DMS79 treated with DMSO at 0.1 percent for 48 hours (cell line): ENCODE measurements at regions not wholly inside any gene's neighbourhood (a gene's known extent, or its start where the extent isn't known, plus 50 kb on each side); places are given as distances from the start of the nearest gene placed in this dataset.

ENCODE experiments used
- DNase-seq: peaks from one replicate; lab custom pipeline; 2025; lab: John Stamatoyannopoulos, UW

DNA sequence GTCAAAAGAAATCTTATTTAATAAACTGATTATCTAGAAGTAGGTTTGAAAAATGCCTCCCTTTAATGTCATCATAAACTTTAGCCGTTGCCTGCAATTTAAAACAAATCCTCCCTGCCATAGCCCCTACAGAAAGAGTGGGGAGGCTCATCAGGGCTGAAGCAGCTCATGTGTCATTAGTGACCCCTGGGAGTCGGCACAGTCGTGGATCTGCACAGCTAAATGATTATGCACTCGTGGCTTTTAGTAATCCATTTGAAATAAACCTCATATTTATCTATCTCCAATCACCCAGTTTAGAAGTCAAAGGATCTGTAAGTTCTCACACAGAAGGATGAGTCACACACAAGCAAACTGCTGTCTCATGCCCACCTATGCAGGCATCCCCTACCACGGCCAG, 277.3 kb downstream of the SS18 start:
- DNase-seq = no peak

DNA sequence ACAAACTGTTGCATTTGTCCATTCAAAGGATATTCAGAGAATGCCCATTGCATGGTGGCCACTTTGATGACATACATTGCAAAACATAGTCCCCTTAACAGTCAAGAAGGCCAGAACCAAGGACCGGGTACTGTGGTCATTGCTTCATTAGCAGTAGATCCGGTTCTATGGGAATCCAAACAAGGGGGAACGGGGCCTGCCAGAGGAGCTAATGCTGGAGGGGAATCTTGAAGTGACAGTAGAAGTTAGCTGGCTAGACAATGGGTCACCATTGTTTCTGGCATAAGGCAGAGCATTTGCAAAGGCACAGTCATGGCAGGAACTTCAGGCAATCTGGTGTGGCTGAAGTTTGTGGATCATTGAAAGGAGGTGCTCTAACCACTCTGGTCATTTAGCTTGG, 279.7 kb downstream of the SS18 start:
- no peak for DNase-seq

- no peak for DNase-seq
Observed at GRCh38 chr18:25805939-25806338, 284.5 kb downstream of the SS18 start.

DNA sequence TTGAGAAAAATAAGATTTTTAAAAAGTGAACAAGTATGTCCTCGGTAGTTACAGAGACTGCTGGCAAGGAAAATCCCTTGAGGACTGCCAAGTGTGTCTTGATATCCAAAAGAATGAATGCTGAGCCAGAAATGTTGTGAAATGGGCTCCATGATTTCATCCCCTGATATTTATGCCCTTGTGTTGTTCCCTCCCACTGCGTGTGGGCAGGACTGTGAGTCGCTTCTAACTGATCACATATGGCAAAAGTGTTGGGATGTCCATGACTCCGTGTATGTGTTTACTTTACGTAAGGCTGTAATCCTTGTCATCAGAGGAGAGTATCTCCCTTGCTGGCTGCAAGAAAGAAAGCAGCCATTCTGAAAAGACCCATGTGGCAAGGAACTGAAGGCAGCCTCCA, 285.1 kb downstream of the SS18 start:
- no peak for DNase-seq

DNA sequence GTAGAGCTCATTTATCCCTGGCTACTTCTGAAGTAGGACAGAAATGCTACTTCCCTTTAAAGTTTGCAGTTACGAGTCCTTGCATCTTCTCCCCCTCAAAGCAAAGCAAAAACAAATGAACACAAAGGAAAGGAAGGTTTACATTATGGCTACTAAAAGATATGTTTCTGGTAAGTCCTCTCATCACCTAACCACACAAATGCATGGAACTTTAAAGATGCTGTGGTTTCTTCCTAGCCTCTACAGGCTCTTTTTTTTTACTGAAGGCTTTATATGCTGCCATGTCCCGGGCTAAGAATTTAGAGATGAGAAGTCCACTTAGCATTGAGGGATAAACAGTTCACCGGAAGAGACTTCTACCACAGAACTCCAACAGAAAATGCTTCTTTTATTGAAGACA, 291.2 kb downstream of the SS18 start:
- no peak for DNase-seq

DNA sequence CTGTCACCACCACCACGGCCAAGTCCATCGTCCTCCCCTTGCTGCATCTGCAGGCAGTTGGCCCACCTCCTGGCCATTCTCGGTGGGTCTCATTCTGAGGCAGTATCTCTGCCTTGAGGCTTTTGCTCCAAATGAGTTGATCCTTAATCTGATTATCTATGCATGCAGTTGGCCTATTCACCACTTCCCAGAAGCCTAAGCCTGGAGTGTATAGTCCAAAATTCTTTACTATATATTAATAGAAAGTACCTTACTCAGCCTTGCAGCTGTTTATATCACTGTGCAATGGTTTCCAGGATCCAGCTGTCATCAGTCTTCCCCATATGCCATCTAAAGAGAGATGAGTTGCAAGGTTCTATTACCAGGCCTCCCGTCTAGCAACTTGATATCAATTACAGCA, 292.4 kb downstream of the SS18 start:
- DNase-seq = no peak

GRCh38 chr18:25795213-25795612, 295.2 kb downstream of the SS18 start:
- DNase-seq = no peak

- DNase-seq = no peak
Observed at GRCh38 chr18:25787276-25787675, 303.1 kb downstream of the SS18 start.

GRCh38 chr18:25786758-25787157, 303.7 kb downstream of the SS18 start:
- DNase-seq = no peak

DNA sequence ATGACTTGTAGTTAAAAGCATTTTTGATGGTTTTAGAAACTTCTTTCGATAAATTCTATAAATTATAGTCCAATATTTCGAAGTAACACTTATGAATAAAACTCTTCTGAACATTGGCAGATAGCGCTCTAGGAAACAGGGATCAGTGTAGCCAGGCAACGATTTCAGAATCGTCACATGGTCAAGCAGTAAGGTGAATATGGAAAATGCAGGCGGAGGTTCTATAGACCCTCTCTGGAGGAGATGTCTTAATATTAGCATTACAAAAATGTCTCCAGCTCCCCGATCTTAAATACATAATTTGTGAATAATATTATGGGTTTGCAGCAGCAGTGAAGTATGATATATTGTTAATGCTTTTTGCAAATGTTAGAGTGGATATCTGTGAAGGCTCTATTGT, 310.3 kb downstream of the SS18 start:
- DNase-seq = no peak

GRCh38 chr18:25771796-25772195, 318.6 kb downstream of the SS18 start:
- DNase-seq = no peak

GRCh38 chr18:25764777-25765176, 325.6 kb downstream of the SS18 start:
- no peak for DNase-seq

DNA sequence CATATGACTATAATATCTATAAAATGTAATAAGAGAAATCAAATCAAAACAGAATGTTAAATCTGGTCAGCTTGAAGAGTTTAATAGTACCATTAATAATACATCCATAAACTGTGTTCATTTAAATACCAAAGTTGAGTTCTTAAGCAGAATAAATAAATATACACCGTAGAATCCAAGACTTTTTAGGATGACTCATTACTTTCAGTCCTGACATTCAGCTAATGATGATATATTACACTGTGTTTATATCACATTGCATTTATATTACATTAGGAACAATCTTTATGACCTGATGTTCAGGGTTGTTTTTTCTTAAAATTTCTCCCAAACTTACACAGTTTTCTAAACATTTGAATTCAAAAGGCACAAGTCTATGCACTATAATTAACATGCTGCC, 331.3 kb downstream of the SS18 start:
- DNase-seq = no peak

DNA sequence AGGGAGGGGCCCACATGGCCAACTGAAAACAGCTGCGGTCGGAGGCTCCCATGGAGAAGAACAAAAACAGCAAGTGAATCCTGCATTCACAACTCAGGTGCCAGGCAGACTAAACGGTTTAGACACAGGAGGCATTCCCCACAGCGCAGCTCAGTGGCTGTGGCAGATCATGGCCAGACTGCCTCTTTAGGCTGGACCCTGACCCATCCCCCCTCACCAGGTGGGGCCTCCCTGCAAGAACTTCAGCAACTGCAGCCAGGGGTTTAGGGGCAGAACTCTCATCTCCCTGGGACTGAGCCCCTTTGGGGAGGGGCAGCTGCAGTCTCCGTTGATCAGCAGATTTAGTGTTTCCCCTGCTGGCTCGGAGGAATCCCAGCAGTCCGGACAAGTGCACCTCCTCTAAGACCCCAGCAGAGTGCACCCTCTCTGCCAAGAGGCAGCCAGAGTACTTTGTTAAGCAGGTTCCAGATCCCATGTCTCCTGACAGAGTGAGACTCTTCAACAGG, 346.7 kb downstream of the SS18 start:
- DNase-seq = no peak

GRCh38 chr18:25739376-25739775, 351.0 kb downstream of the SS18 start:
- no peak for DNase-seq

DNA sequence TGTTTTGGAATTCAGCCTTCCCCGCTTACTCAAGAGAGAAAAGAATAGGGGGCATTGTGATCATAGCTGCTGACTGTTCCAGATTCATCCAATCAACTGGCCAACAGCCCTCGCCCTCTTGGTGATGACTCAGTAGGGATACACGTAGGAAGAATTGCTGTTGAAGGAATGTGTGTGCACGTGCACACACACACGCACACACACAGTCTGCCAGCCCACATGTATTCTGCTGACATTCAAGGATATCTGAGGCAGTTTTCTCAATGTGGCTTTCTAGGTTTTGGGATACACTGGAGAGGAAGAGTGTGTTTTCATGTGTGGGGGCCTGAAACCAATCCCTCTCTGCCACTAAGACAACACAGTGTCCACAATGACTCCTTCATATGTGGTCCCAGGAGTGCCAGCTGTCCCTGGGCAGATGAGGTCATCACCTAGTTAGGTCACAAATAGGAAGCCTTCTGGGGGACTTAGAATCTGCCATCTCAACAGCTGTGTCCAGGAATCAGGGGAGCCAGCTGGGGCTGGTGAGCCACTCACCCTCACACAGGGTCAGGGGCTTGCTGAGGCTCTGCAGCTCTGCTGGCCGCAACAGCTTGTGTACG, 352.6 kb downstream of the SS18 start:
- no peak for DNase-seq

GRCh38 chr18:25736516-25736915, 353.9 kb downstream of the SS18 start:
- DNase-seq = no peak

DNA sequence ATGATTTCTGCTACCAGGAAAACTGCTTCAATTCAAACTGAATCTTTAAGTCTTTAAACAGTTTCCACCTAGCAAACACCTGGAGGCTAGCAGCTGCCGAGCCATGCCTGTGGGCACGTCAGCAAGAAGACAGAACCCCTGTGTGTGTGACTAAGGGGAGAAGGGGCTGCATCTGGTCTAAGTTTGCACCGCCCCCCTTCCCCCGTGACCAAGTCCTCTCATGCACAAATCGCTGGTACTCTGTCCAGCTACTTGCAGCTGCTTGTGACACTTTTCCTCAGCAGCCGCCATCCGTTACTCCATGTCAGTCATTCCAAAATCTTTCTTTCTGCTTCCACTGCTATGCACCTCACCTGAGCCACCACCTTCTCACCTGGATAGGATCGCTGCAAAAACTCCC, 355.0 kb downstream of the SS18 start:
- no peak for DNase-seq

DNA sequence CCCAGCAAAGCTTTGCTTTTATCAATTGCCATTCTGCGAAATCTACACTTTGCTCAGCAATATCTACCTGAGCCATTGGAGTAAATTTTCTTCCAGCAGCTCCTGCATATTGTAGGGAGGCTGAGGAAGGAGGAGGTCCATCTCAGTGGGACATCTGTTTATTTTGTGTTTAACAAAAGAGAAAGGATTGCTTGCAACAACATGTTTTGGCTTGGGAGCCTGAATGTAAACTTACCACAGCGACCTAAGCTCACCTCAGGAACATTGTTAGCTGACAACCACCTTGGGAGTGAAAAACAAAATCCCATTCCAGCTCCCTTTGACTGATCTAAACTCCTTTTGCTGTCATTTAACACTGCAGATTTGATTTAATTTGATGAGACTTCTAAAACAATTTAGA, 356.1 kb downstream of the SS18 start:
- no peak for DNase-seq

- no peak for DNase-seq
Observed at GRCh38 chr18:25732862-25733261, 357.6 kb downstream of the SS18 start.

DNA sequence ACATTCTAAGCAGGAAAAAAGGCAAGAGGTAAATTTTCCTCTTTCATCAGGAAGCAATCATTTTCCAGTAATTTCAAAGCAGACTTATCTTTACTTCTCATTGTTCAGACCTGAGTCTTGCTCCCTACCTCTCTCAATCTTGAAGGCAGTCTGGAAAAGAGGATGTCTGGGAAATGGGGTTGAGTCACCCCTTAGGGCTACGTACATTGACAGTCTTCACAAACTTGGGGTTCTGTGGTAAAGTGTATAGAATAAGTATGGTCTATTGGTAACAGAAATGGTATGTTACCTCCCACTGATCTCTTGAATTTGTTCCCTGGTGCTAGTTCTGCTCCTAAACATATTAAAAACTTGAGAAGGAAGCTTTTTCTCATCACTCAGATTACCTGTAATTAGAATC, 361.3 kb downstream of the SS18 start:
- no peak for DNase-seq

DNA sequence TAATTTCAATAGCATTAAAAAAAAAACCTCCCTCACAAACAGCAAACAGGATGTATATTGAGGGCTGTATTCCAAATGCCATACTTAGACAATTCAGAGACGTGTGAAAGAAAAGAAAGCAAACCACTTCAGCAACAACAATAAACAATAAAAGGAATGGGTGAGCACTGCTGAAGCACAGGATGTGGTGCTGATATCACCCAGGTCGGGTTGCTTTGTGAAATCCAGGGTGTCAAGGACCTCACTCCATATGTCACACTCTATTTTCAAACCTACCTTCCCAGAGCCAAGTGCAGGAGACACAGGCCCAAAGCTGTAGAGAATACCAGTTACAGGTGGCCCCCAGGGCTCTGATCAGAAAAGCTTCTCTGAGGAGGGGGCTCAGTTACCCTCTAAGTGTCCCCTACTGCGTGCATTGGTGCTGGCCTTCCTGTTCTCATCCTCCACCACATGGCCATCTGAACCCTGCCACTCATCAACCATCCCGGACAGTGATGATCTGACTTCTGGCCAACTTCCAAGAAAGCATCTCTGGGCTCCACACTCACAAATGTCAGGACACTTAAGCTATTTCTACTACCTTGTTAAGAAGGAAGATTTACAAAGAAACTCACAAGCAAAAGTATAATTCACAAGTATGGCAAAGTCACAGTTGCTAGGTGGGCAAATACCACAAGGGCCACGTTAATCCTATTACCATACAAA, 363.0 kb downstream of the SS18 start:
- DNase-seq = no peak

- DNase-seq = no peak
Observed at GRCh38 chr18:25726298-25726697, 364.1 kb downstream of the SS18 start.

- no peak for DNase-seq
Observed at GRCh38 chr18:25725501-25725900, 364.9 kb downstream of the SS18 start.
